ENCODE measurements at regions not wholly inside any gene's neighbourhood (a gene's known extent, or its start where the extent isn't known, plus 50 kb on each side); places are given as distances from the start of the nearest gene placed in this dataset.

- TF ChIP-seq POLR2A (IDR thresholded peaks at IDR 0.05) (no peak), CTCF (IDR thresholded peaks at IDR 0.05) (no peak)
- 76 to 77% methylated on average over 1 of the region's 1 CpG for WGBS, 2 donors
- Histone ChIP-seq H3K4me3 (replicated peaks in 1 of 3) (no peak overlapping the region), H3K36me3 (no peaks in the 10 kb centered on the region), H3K27me3 (no peaks in the 10 kb centered on the region), H3K9me3 (no peaks in the 10 kb centered on the region), H3K4me1 (no peaks in the 10 kb centered on the region), H3K27ac (no peak overlapping the region)
- no peak for DNase-seq
- intact Hi-C loops (cut with DNase I) = no loop called here
These were observed 293.9 kb upstream of the PTCHD4 start for GRCh38 chr6:48404927-48405326.

DNA sequence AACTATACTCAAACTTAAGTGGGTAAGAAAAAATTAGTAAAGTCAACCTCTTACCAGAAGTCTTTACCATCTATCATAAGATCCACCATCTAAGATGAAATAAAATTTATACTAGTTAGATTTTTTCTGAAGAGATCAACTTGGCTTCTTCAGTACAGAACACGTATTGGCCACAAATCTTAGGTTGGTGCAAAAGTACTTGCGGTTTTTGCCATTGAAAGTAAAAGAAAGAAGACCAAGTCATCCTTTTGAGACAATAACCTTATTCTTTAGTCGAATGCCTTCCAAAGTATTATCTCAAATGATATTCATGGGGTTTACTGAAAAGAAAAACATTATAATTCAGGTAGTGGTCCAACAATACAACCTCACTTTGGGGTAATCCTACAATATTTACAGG, 292.6 kb upstream of the PTCHD4 start:
- no peak for DNase-seq
- intact Hi-C loops (cut with DNase I) = no loop called here
- TF ChIP-seq CTCF (IDR thresholded peaks at IDR 0.05) (no peak), POLR2A (IDR thresholded peaks at IDR 0.05) (no peak)
- H3K4me3 ChIP-seq (replicated peaks in 1 of 3) = no peak overlapping the region
- 85 to 88% methylated on average over 3 of the region's 3 CpGs for WGBS, 2 donors
- H3K36me3 ChIP-seq = no peaks in the 10 kb centered on the region
- H3K27me3 ChIP-seq = no peaks in the 10 kb centered on the region
- H3K27ac ChIP-seq = no peak overlapping the region
- H3K9me3 ChIP-seq = no peaks in the 10 kb centered on the region
- H3K4me1 ChIP-seq = no peaks in the 10 kb centered on the region

DNA sequence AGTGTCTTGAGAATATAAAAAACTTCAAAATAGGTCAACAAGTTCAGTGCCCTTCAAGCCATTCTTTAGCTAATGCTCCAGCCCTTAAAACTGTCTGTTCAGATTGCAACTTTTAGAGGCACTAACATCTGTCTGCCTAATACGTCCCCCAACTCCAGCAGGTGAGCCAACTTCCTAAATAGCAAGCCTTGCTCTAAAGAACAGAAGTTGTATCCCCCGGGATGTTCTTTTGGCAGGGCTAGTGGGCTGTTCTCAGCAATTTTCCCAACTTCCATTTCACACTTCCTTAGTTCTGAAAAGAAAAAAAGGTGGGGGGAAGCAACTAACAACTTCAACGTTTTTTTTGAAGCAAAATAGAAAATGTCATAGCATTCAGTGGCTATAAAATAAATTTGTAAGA, 290.0 kb upstream of the PTCHD4 start:
- DNase-seq = no peak
- Histone ChIP-seq H3K36me3 (no peaks in the 10 kb centered on the region), H3K4me3 (replicated peaks in 1 of 3) (no peak overlapping the region), H3K27ac (no peak overlapping the region), H3K27me3 (no peaks in the 10 kb centered on the region), H3K4me1 (no peaks in the 10 kb centered on the region), H3K9me3 (no peaks in the 10 kb centered on the region)
- WGBS, 2 donors = 47 to 54% methylated on average over 3 of the region's 3 CpGs
- intact Hi-C loops (cut with DNase I) = no loop called here
- no peak for TF ChIP-seq POLR2A (IDR thresholded peaks at IDR 0.05)
- TF ChIP-seq CTCF (IDR thresholded peaks at IDR 0.05) = no peak

DNA sequence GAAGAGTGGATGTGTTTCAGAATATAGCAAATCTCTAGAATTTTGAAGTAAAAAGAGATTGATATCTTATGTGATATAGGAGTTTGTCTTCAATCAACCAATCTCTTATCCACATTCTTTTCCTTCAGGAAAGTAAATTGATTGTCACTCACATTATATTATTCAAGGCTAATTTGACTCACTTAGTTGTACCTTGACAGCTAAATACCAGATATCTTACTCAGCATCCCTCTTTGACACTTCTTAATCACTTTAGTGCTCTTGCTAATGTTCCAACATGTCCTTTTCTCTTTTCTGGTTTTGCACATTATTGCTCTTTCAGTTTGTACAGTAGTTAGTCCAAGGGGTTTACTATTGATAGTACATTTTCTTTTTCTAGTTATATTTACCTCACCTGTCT, 286.9 kb upstream of the PTCHD4 start:
- no peaks in the 10 kb centered on the region for H3K27me3 ChIP-seq
- H3K36me3 ChIP-seq = no peaks in the 10 kb centered on the region
- H3K9me3 ChIP-seq = no peaks in the 10 kb centered on the region
- H3K4me3 ChIP-seq (replicated peaks in 1 of 3) = no peak overlapping the region
- intact Hi-C loops (cut with DNase I) = no loop called here
- no peaks in the 10 kb centered on the region for H3K4me1 ChIP-seq
- no peak overlapping the region for H3K27ac ChIP-seq
- no peak for DNase-seq
- no peak for TF ChIP-seq CTCF (IDR thresholded peaks at IDR 0.05)
- TF ChIP-seq POLR2A (IDR thresholded peaks at IDR 0.05) = no peak

GRCh38 chr6:48389146-48390043, 278.4 kb upstream of the PTCHD4 start:
- no peak overlapping the region for H3K27ac ChIP-seq
- H3K4me3 ChIP-seq (replicated peaks in 1 of 3) = no peak overlapping the region
- no peaks in the 10 kb centered on the region for H3K9me3 ChIP-seq
- intact Hi-C loops (cut with DNase I) = no loop called here
- H3K36me3 ChIP-seq = no peaks in the 10 kb centered on the region
- H3K4me1 ChIP-seq = no peaks in the 10 kb centered on the region
- 84 to 86% methylated on average over 4 of the region's 4 CpGs for WGBS, 2 donors
- H3K27me3 ChIP-seq = no peaks in the 10 kb centered on the region
- DNase-seq = peak in 1 of 2 donors; percentile 3
- no peak for TF ChIP-seq POLR2A (IDR thresholded peaks at IDR 0.05)
- TF ChIP-seq CTCF (IDR thresholded peaks at IDR 0.05) = no peak
